ENCODE measurements at regions not wholly inside any gene's neighbourhood (a gene's known extent, or its start where the extent isn't known, plus 50 kb on each side); places are given as distances from the start of the nearest gene placed in this dataset.
"Not testable (repeated sequence)": the region's sequence is repeated elsewhere in the genome, so short reads cannot be mapped to it uniquely, and the experiment has no call there.

- H3K27ac ChIP-seq: no peak overlapping the region
- TF ChIP-seq ZFX (IDR thresholded peaks at IDR 0.05; ENCODE audit: borderline replicate concordance): no peak
- TF ChIP-seq, protein P1, sequence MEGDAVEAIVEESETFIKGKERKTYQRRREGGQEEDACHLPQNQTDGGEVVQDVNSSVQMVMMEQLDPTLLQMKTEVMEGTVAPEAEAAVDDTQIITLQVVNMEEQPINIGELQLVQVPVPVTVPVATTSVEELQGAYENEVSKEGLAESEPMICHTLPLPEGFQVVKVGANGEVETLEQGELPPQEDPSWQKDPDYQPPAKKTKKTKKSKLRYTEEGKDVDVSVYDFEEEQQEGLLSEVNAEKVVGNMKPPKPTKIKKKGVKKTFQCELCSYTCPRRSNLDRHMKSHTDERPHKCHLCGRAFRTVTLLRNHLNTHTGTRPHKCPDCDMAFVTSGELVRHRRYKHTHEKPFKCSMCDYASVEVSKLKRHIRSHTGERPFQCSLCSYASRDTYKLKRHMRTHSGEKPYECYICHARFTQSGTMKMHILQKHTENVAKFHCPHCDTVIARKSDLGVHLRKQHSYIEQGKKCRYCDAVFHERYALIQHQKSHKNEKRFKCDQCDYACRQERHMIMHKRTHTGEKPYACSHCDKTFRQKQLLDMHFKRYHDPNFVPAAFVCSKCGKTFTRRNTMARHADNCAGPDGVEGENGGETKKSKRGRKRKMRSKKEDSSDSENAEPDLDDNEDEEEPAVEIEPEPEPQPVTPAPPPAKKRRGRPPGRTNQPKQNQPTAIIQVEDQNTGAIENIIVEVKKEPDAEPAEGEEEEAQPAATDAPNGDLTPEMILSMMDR (IDR thresholded peaks at IDR 0.05): no peak
Observed at GRCh38 chr1:55792870-55793269, 577.7 kb upstream of the USP24 start.

DNA sequence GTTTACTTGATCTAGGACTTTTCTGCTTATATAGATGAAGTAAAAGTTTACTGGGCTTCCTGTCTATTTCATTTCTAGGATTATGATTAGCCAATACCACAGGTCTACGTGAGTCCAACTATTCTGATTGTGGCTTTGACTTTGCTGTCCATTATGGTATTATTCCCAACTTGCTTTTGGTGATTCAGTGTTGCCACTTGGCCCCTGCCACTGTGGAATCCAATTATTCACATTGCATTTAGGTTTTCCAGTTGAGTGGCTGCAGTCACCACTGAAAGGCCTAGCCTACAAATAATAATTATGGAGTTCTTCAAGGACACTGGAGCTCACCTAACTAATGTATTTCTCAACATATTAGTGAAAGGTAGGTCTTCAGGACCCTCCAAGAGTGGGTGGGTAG lies 574.3 kb upstream of the USP24 start:
- no peak overlapping the region for H3K27ac ChIP-seq
- TF ChIP-seq, protein P1 (IDR thresholded peaks at IDR 0.05): no peak
- TF ChIP-seq ZFX (IDR thresholded peaks at IDR 0.05; ENCODE audit: borderline replicate concordance): no peak

DNA sequence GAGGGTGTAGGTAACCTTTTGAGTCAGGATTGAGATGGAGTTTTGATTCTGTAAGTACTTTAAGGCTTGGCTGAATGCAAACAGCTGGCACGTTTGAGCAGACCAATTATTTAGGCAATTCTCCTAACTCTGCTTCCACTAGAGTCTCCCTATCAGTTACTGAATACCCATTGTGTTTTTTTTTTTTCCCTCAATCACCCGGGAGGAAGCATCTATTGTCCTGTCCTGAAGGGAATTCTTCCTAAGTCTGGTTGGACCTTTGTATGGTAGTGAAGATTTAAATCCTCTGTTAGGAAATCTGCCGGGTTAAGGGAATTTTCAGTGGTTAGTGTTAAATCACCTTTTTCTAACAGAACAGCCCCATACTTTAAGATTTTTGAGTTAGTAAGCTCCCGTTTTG lies 571.2 kb upstream of the USP24 start:
- TF ChIP-seq ZFX (IDR thresholded peaks at IDR 0.05; ENCODE audit: borderline replicate concordance): no peak
- TF ChIP-seq, protein P1 (IDR thresholded peaks at IDR 0.05): no peak
- no peak overlapping the region for H3K27ac ChIP-seq

DNA sequence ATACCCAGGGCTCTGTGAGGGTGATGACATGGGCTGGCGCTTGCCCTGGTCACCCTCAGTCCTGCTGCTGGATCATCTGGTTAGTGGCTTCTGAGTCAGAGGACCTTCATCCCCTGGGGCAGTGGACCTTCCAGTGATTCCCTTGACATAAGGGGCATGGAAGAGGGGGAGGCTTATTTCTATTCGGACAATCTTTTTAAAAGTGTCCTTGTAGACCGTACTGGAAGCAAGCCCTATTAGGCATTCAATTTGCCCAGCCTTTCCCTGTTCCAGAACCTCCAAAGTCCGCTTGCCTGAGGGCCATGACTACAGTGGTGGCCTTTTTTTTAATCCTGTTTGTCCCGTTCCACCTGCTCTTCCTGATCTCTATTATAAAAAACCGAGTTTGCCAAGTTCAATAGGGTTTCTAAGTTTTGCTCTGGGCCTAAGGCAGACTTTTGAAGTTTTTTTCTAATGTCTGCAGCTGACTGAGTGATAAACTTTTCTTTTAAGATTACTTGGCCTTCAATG lies 569.8 kb upstream of the USP24 start:
- H3K27ac ChIP-seq: not testable (repeated sequence)

DNA sequence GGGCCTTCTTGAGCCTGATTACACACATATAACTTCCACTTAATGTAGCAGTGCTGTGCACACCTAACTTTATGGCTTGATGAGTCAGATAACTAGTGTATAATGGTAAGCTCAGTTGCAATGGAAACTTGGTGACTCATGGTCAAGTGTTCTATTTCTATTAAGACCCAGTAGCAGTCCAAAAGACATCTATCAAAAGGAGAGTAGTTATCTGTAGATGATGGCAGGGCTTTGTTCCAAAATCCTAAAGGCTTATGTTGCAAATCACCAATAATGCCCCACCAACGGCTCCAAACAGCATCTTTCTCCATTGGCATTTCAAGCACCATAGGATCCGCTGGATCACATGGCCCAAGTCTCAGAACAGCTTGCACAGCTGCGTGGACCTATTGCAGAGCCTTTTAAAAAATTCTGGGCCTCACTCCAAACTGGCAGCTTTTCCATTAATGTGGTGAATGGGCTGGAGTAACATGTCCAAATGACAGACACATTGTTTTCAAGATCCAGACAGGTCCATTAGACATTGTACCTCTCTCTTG lies 566.8 kb upstream of the USP24 start:
- H3K27ac ChIP-seq: no peak overlapping the region
- TF ChIP-seq ZFX (IDR thresholded peaks at IDR 0.05; ENCODE audit: borderline replicate concordance): no peak
- TF ChIP-seq, protein P1 (IDR thresholded peaks at IDR 0.05): no peak

DNA sequence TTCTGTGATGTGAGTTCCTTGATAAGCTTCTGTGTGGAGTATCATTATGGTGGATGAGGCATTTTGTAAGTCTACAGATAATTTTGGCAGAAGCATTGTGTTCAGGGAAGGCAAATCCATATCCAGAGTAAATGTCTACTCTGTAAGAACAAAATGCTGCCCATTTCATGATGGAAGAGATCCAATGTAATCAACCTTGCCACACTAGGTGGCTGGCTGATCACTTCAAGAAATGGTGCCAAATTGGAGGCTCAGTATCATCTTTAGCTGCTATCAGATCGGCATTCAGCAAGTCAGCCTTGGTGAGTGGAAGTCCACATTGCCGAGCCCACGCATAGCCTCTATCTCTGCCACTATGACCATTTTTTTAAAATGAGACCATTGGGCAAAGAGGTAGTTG lies 565.8 kb upstream of the USP24 start:
- no peak overlapping the region for H3K27ac ChIP-seq
- no peak for TF ChIP-seq ZFX (IDR thresholded peaks at IDR 0.05; ENCODE audit: borderline replicate concordance)
- TF ChIP-seq, protein P1 (IDR thresholded peaks at IDR 0.05): no peak

- TF ChIP-seq ZFX (IDR thresholded peaks at IDR 0.05; ENCODE audit: borderline replicate concordance): no peak
- TF ChIP-seq, protein P1 (IDR thresholded peaks at IDR 0.05): no peak
- H3K27ac ChIP-seq: no peak overlapping the region
Observed at GRCh38 chr1:55777545-55777944, 562.4 kb upstream of the USP24 start.

- TF ChIP-seq ZFX (IDR thresholded peaks at IDR 0.05; ENCODE audit: borderline replicate concordance): no peak
- TF ChIP-seq, protein P1 (IDR thresholded peaks at IDR 0.05): no peak
- H3K27ac ChIP-seq: no peak overlapping the region
Observed at GRCh38 chr1:55775007-55775406, 559.8 kb upstream of the USP24 start.

All from 22Rv1 (cell line).